Ovary (tissue), 7 donors: ENCODE measurements at regions not wholly inside any gene's neighbourhood (a gene's known extent, or its start where the extent isn't known, plus 50 kb on each side); places are given as distances from the start of the nearest gene placed in this dataset.

Experiments used
- DNase-seq, 5 donors: peaks; one replicate each; pipeline ENCODE4 v3.0.0-alpha.2; 2019 to 2020
- H3K27ac ChIP-seq, 2 donors: fragments of 200-600 bp; one replicate each; pipeline versions ENCODE4 v1.5.1 to v1.8.0; 2019 to 2022
- H3K27me3 ChIP-seq: fragments of 200-600 bp; one replicate; pipeline ENCODE4 v1.8.0; 2022
- H3K36me3 ChIP-seq: fragments of 200-600 bp; sonication (generic); one replicate; pipeline ENCODE4 v1.5.1; 2019
- H3K4me1 ChIP-seq: one replicate; pipeline ENCODE4 v1.8.1; 2013; ENCODE audit warnings: mild to moderate bottlenecking, moderate library complexity; ENCODE audit not compliant: insufficient read depth
- H3K4me3 ChIP-seq: fragments of 200-600 bp; sonication (generic); one replicate; pipeline ENCODE4 v1.5.1; 2017
- H3K9me3 ChIP-seq, 2 donors: fragments of 200-600 bp in 1 of 2; sonication (generic) in 1 of 2; one replicate each; pipeline versions ENCODE4 v1.5.1 to v1.8.1; 2013 to 2019; ENCODE audit warnings: mild to moderate bottlenecking in 1 of 2, moderate library complexity in 1 of 2
- CTCF ChIP-seq, 3 donors: fragments of 450-650 bp in 2 of 3; fragments of 200-600 bp in 1 of 3; IDR thresholded peaks; one replicate each; pipeline versions ENCODE4 v1.5.1 to v1.8.0; 2016 to 2022; ENCODE audit warnings: antibody characterized with exemption in 3 of 3, mild to moderate bottlenecking in 1 of 3
- EP300 ChIP-seq: sonication (generic); formaldehyde crosslinking; IDR thresholded peaks from one replicate; pipeline ENCODE4 v1.6.1; 2017; ENCODE audit warnings: antibody characterized with exemption
- POLR2A ChIP-seq: fragments of 450-650 bp; IDR thresholded peaks from one replicate; pipeline ENCODE4 v1.6.1; 2017; ENCODE audit warnings: antibody characterized with exemption, mild to moderate bottlenecking, moderate library complexity
- WGBS, 3 donors: extraction: QIAGEN DNeasy Blood & Tissue Kit in 1 of 3; methylation state at CpG; one replicate each; pipeline versions ENCODE4 v1.1.5 to v1.1.7; 2013 to 2017; 5-methylcytosine and 5-hydroxymethylcytosine counted together
- intact Hi-C, 4 donors: fragments of 100-400 bp; cut with DNase I; formaldehyde crosslinking; loops; one replicate each; pipeline versions ENCODE4 v1.11.0 to v1.15.1; 2022 to 2023
- donor health status: DM: no; HTN: no; CAD: no; lungs with moderate emphysema.
- donor health status: DM: no; HTN: no; CAD: no.
- donor health status: Bipolar disorder and iron deficiency.
- donor health status: DM: no; HTN: no; CAD: no.
- donor health status: DM: yes; HTN: yes; CAD: no.

DNA sequence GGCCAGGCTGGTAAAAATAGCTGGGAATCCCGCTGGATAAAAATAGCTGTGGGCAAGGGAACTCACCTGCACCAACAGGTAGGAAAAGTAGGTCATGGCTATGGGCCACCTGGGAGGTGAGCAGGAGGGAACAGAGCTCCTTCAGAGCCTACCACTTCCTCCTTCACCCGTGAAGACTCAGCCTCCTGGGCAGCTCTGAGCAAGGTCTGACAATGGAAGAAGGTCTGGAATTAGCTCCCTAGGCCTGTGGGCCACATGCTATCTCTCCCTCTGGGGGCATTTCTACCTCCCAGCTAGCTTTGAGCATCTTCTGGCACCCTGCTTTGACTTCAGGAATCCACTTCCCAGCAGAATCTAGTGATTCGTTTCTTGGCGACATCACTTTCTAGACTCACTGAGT, 153.9 kb downstream of the MRPL14 start:
- Histone ChIP-seq H3K27ac (no peak overlapping the region), H3K9me3 (no peaks in the 10 kb centered on the region), H3K4me1 (no peaks in the 10 kb centered on the region), H3K27me3 (no peaks in the 10 kb centered on the region), H3K4me3 (no peak overlapping the region), H3K36me3 (no peaks in the 10 kb centered on the region)
- intact Hi-C loops = no loop called here
- 71 to 74% (median 74%) methylated on average over 4 of the region's 4 CpGs for WGBS, 3 donors
- TF ChIP-seq CTCF (IDR thresholded peaks at IDR 0.05) = no peak
- TF ChIP-seq EP300 = no peak
- no peak for TF ChIP-seq POLR2A
- no peak for DNase-seq

DNA sequence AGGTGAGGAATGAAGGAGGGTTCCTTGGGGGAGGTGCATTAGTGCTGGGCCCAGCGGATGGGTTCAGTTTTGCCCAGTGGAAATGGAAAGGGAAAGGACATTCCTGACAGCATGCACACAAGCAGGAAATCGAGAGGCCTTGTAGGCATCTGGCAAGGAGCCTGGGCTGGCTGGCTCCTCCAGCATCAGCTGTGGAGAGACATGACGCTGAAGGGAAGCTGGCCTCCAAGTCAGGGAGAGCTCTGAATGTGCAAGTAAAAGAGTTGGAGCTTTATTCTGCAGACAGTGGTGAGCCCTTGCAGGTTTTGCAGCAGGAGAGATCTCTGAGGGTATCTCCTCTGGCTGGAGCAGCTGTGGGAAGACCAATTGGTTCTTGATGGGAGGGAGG, 154.3 kb downstream of the MRPL14 start:
- H3K9me3 ChIP-seq = no peaks in the 10 kb centered on the region
- H3K27ac ChIP-seq = no peak overlapping the region
- TF ChIP-seq CTCF (IDR thresholded peaks at IDR 0.05) (no peak), EP300 (no peak), POLR2A (no peak)
- 8 to 17% (median 11%) methylated on average over 3 of the region's 3 CpGs for WGBS, 3 donors
- H3K27me3 ChIP-seq = no peaks in the 10 kb centered on the region
- intact Hi-C loops = no loop called here
- peak; percentile 59 to 87 (median 75) for DNase-seq
- H3K4me1 ChIP-seq = no peaks in the 10 kb centered on the region
- no peak overlapping the region for H3K4me3 ChIP-seq
- H3K36me3 ChIP-seq = no peaks in the 10 kb centered on the region

DNA sequence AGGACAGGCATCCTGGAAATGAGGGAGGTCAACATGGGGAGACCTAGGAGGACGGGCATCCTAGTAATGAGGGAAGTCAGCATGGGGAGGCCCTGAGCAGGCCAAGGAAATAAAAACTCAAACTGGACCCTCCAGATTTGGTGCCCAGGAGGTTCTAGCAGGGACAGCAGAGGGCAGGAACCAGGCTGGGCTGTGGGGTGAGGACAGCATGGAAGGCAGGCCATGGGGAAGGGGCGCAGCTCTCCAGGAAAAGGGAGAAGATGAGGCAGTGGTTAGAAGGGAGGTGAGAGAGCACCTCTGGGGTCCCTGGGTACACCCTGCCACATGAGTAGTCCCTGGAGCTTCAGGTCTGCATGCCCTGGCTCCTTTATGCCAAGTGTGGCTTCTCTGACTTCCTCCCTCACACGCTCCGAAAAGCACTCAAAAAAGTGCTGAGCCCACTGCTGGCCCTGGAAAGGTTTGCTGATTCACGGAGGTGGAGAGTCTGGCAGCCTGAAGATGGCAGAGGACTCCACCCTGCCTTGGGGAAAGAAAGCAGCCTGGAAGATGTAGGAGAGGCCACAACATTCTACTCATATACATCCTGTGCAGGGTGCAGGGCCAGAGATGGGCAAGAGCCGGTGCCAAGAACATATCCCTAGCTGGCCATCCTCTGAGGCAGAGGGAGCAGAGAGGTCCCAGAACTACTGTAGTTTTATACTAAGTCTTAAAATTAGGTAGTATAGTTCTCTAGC, 154.9 kb downstream of the MRPL14 start:
- DNase-seq = no peak
- H3K9me3 ChIP-seq = no peaks in the 10 kb centered on the region
- H3K27ac ChIP-seq = no peak overlapping the region
- H3K4me1 ChIP-seq = no peaks in the 10 kb centered on the region
- intact Hi-C loops = no loop called here
- TF ChIP-seq POLR2A (no peak), EP300 (no peak), CTCF (IDR thresholded peaks at IDR 0.05) (no peak)
- H3K27me3 ChIP-seq = no peaks in the 10 kb centered on the region
- no peak overlapping the region for H3K4me3 ChIP-seq
- H3K36me3 ChIP-seq = no peaks in the 10 kb centered on the region
- 63 to 81% (median 65%) methylated on average over 6 of the region's 6 CpGs for WGBS, 3 donors

DNA sequence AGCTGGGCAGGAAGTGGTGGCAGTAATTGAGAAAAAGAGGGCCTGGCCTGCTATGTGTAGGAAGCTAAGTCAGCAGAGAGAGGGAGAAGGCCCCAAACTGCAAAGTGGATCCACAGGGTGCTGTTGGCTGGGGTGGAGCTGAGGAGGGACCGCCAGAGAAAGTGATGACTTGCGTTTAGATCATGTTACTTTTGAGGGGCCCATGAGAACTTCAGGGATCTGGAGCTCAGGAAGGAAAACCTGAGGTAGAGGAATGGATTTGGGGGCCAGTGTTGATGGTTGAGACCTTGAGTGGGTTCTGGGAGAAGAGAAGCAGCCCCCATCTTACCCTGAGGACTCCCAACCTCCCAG, 155.5 kb downstream of the MRPL14 start:
- intact Hi-C loops = no loop called here

More for the DNA sequence above, 155.5 kb downstream of the MRPL14 start:
- H3K4me1 ChIP-seq = no peaks in the 10 kb centered on the region
- no peak for TF ChIP-seq EP300
- TF ChIP-seq CTCF (IDR thresholded peaks at IDR 0.05) = no peak
- no peak for TF ChIP-seq POLR2A
- no peaks in the 10 kb centered on the region for H3K27me3 ChIP-seq
- no peak overlapping the region for H3K4me3 ChIP-seq
- no peaks in the 10 kb centered on the region for H3K9me3 ChIP-seq
- 94 to 98% (median 97%) methylated on average over 2 of the region's 2 CpGs for WGBS, 3 donors
- DNase-seq = no peak
- no peaks in the 10 kb centered on the region for H3K36me3 ChIP-seq
- no peak overlapping the region for H3K27ac ChIP-seq
